Thymus (tissue), 11 donors: ENCODE measurements at regions not wholly inside any gene's neighbourhood (a gene's known extent, or its start where the extent isn't known, plus 50 kb on each side); places are given as distances from the start of the nearest gene placed in this dataset.

Experiments
- DNase-seq, 9 donors: peaks; one replicate each; pipeline ENCODE4 v3.0.0-alpha.2; 2013; ENCODE audit warnings: low spot score in 9 of 9, low read depth in 6 of 9, missing footprints in 1 of 9
- H3K27ac ChIP-seq, 2 donors: one replicate each; pipeline ENCODE4 v1.5.1; 2013; ENCODE audit warnings: control low read depth in 1 of 2, low read depth in 1 of 2, low read length in 1 of 2, mild to moderate bottlenecking in 1 of 2, moderate library complexity in 1 of 2
- H3K27me3 ChIP-seq, 2 donors: one replicate each; pipeline ENCODE4 v1.5.1; 2013; ENCODE audit warnings: low read length in 1 of 2; ENCODE audit not compliant: control insufficient read depth in 2 of 2, insufficient read depth in 1 of 2
- H3K36me3 ChIP-seq, 2 donors: one replicate each; pipeline ENCODE4 v1.5.1; 2013; ENCODE audit warnings: low read length in 1 of 2, mild to moderate bottlenecking in 1 of 2, moderate library complexity in 1 of 2; ENCODE audit not compliant: control insufficient read depth in 2 of 2, insufficient read depth in 2 of 2
- H3K4me1 ChIP-seq, 2 donors: one replicate each; pipeline ENCODE4 v1.5.1; 2013; ENCODE audit warnings: low read length in 2 of 2; ENCODE audit not compliant: control insufficient read depth in 2 of 2, insufficient read depth in 2 of 2
- H3K4me3 ChIP-seq, 2 donors: one replicate each; pipeline ENCODE4 v1.5.1; 2013; ENCODE audit warnings: low read length in 2 of 2, control low read depth in 1 of 2, mild to moderate bottlenecking in 1 of 2
- H3K9me3 ChIP-seq, 2 donors: one replicate each; pipeline ENCODE4 v1.5.1; 2013; ENCODE audit warnings: low read length in 1 of 2, mild to moderate bottlenecking in 1 of 2; ENCODE audit not compliant: control insufficient read depth in 2 of 2, insufficient read depth in 1 of 2
- WGBS: extraction: QIAGEN DNeasy Blood & Tissue Kit; methylation state at CpG from one replicate; pipeline ENCODE4 v1.1.7; 2013; 5-methylcytosine and 5-hydroxymethylcytosine counted together
- donor health status: healthy.

DNA sequence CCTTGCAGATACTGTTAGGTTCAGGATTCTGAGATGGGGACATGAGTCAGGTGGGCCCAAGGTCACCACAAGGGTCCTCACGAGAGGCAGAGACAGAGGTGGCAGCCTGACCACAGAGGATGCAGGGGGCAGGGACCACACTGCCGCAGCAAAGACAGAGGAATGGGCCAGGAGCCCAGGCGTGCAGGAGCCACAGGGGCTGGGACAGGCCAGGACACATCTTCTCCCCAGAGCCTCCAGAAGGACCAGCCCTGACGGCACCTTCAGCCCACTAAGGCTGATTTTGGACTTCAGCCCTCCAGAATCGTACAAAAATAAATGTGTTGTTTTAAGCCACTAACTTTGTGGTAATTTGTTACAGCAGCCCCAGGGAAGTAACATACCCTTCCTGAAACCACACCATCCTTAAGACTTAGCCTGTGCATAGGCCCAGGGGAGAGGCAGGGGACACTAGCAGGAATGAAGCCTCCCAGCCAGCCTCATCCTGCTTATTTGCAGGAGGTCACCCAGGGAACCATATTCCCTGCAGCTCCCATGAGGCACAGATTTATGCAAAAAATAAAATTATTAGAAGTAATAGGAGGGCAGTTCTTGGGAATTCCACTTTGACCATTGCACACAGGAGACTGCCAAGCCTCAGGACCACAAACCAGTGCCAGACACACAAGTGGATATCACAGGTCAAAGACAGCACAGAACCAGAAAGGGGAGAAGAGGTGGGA lies 119.3 kb upstream of the CST7 start:
- no peaks in the 10 kb centered on the region for H3K9me3 ChIP-seq
- no peak for DNase-seq
- H3K4me3 ChIP-seq = no peak overlapping the region
- no peaks in the 10 kb centered on the region for H3K27me3 ChIP-seq
- no peak overlapping the region for H3K27ac ChIP-seq
- 86% methylated on average over 5 of the region's 5 CpGs for WGBS
- no peaks in the 10 kb centered on the region for H3K36me3 ChIP-seq
- no peaks in the 10 kb centered on the region for H3K4me1 ChIP-seq

- DNase-seq = no peak
- 82% methylated on average over 3 of the region's 3 CpGs for WGBS
- no peaks in the 10 kb centered on the region for H3K9me3 ChIP-seq
Measured at GRCh38 chr20:24830649-24831048, 118.4 kb upstream of the CST7 start.

DNA sequence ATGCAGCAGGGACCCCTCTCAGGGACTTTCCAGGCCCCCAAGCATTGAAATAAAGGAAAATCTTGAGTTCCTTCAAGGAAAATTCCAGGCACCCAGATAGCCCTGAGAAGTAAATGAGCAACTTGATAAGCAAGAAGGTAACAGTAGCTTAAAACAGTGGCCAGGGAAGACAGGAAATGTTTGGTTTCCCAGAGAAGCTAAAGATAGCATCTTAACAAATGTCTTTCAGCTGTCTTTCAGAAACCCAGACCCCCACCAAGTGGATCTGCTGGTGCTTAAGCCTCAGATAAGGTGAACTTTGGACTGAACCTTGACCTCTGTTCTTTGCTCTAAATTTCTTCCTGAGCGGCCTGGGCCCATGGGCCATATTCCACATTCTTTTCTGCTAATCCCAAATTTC lies 117.8 kb upstream of the CST7 start:
- Histone ChIP-seq H3K27ac (no peak overlapping the region), H3K4me3 (no peak overlapping the region), H3K4me1 (no peaks in the 10 kb centered on the region), H3K27me3 (no peaks in the 10 kb centered on the region), H3K9me3 (no peaks in the 10 kb centered on the region), H3K36me3 (no peaks in the 10 kb centered on the region)
- DNase-seq = no peak
- 97% methylated on average over 1 of the region's 1 CpG for WGBS

More at GRCh38 chr20:24830649-24831048, 118.4 kb upstream of the CST7 start:
- H3K27me3 ChIP-seq = no peaks in the 10 kb centered on the region
- no peaks in the 10 kb centered on the region for H3K4me1 ChIP-seq
- no peak overlapping the region for H3K4me3 ChIP-seq
- no peaks in the 10 kb centered on the region for H3K36me3 ChIP-seq
- no peak overlapping the region for H3K27ac ChIP-seq

GRCh38 chr20:24832518-24832917 lies 116.6 kb upstream of the CST7 start:
- Histone ChIP-seq H3K4me1 (no peaks in the 10 kb centered on the region), H3K36me3 (no peaks in the 10 kb centered on the region), H3K9me3 (no peaks in the 10 kb centered on the region), H3K27ac (no peak overlapping the region), H3K4me3 (no peak overlapping the region), H3K27me3 (no peaks in the 10 kb centered on the region)
- 99% methylated on average over 6 of the region's 6 CpGs for WGBS
- DNase-seq = no peak

GRCh38 chr20:24833592-24833991 lies 115.5 kb upstream of the CST7 start:
- H3K9me3 ChIP-seq = no peaks in the 10 kb centered on the region
- H3K4me1 ChIP-seq = no peaks in the 10 kb centered on the region
- no peaks in the 10 kb centered on the region for H3K27me3 ChIP-seq
- no peaks in the 10 kb centered on the region for H3K36me3 ChIP-seq
- no peak overlapping the region for H3K27ac ChIP-seq
- 94% methylated on average over 6 of the region's 6 CpGs for WGBS
- no peak overlapping the region for H3K4me3 ChIP-seq
- DNase-seq = no peak

- H3K4me3 ChIP-seq = no peak overlapping the region
- no peaks in the 10 kb centered on the region for H3K36me3 ChIP-seq
- DNase-seq = no peak
- H3K27me3 ChIP-seq = no peaks in the 10 kb centered on the region
- no peaks in the 10 kb centered on the region for H3K9me3 ChIP-seq
- H3K27ac ChIP-seq = no peak overlapping the region
- H3K4me1 ChIP-seq = no peaks in the 10 kb centered on the region
- 98% methylated on average over 1 of the region's 1 CpG for WGBS
Measured at GRCh38 chr20:24834310-24834709, 114.8 kb upstream of the CST7 start.

GRCh38 chr20:24835195-24835594 lies 113.9 kb upstream of the CST7 start:
- Histone ChIP-seq H3K36me3 (no peaks in the 10 kb centered on the region), H3K4me1 (no peaks in the 10 kb centered on the region), H3K27me3 (no peaks in the 10 kb centered on the region), H3K27ac (no peak overlapping the region), H3K9me3 (no peaks in the 10 kb centered on the region), H3K4me3 (no peak overlapping the region)
- no peak for DNase-seq
- WGBS = 95% methylated on average over 5 of the region's 5 CpGs

- no peaks in the 10 kb centered on the region for H3K4me1 ChIP-seq
- H3K9me3 ChIP-seq = no peaks in the 10 kb centered on the region
- H3K27me3 ChIP-seq = no peaks in the 10 kb centered on the region
- no peak overlapping the region for H3K27ac ChIP-seq
- no peak overlapping the region for H3K4me3 ChIP-seq
- 85% methylated on average over 3 of the region's 3 CpGs for WGBS
- H3K36me3 ChIP-seq = no peaks in the 10 kb centered on the region
- no peak for DNase-seq
Measured at GRCh38 chr20:24836041-24836533, 113.0 kb upstream of the CST7 start.

- no peaks in the 10 kb centered on the region for H3K9me3 ChIP-seq
- no peak for DNase-seq
- no peak overlapping the region for H3K27ac ChIP-seq
- no peaks in the 10 kb centered on the region for H3K27me3 ChIP-seq
- H3K4me3 ChIP-seq = no peak overlapping the region
- H3K4me1 ChIP-seq = no peaks in the 10 kb centered on the region
- H3K36me3 ChIP-seq = no peaks in the 10 kb centered on the region
- 77% methylated on average over 9 of the region's 9 CpGs for WGBS
Measured at GRCh38 chr20:24836661-24837299, 112.3 kb upstream of the CST7 start.
